OCI-LY7 (cell line): ENCODE measurements at regions not wholly inside any gene's neighbourhood (a gene's known extent, or its start where the extent isn't known, plus 50 kb on each side); places are given as distances from the start of the nearest gene placed in this dataset.

Source experiments
- BruUV-seq: library from RNA; stranded (reverse); fragments of 400-500 nt; replicated peaks from 2 replicates; lab custom pipeline; 2021; lab: Mats Ljungman, UMichigan
- CTCF ChIA-PET: fragments of 300-600 bp; sonication (Branson Sonifier 250); formaldehyde crosslinking; loops from one replicate; lab custom pipeline; 2022; ENCODE audit warnings: antibody characterized with exemption; ENCODE audit not compliant: unreplicated experiment; lab: Charles Lee
- POLR2A ChIA-PET: fragments of 300-600 bp; sonication (Branson Sonifier 250); formaldehyde crosslinking; loops from one replicate; lab custom pipeline; 2022; ENCODE audit warnings: antibody characterized with exemption; lab: Charles Lee
- DNase-seq: peaks from one replicate; pipeline ENCODE4 v3.0.0-alpha.2; 2015; ENCODE audit warnings: low spot score
- H2AFZ ChIP-seq: fragments of 200-600 bp; sonication (generic), shearing (Covaris generic); 2 replicates; pipeline ENCODE4 v1.6.1; 2014; ENCODE audit warnings: mild to moderate bottlenecking, antibody characterized with exemption, low read length, moderate library complexity
- H3K27ac ChIP-seq: fragments of 200-600 bp; sonication (generic); 2 replicates; pipeline ENCODE4 v1.5.1; 2014; ENCODE audit warnings: mixed run types, low read depth, mild to moderate bottlenecking, moderate library complexity, low read length, inconsistent platforms; ENCODE audit not compliant: poor library complexity, severe bottlenecking
- H3K36me3 ChIP-seq: fragments of 200-600 bp; sonication (generic); 2 replicates; pipeline ENCODE4 v1.6.1; 2014; ENCODE audit warnings: mild to moderate bottlenecking, antibody characterized with exemption, low read length, moderate library complexity, mixed read lengths; ENCODE audit not compliant: insufficient read depth
- H3K4me1 ChIP-seq: fragments of 200-600 bp; sonication (generic); 2 replicates; pipeline ENCODE4 v1.5.1; 2014; ENCODE audit warnings: mild to moderate bottlenecking, low read length; ENCODE audit not compliant: insufficient read depth, poor library complexity, severe bottlenecking
- H3K4me2 ChIP-seq: fragments of 200-600 bp; sonication (generic); 2 replicates; pipeline ENCODE4 v1.6.1; 2014; ENCODE audit warnings: mild to moderate bottlenecking, low read length
- H3K4me3 ChIP-seq: fragments of 200-600 bp; sonication (generic); 2 replicates; pipeline ENCODE4 v1.5.1; 2014; ENCODE audit warnings: mild to moderate bottlenecking, low read depth, low read length; ENCODE audit not compliant: poor library complexity, severe bottlenecking
- H3K79me2 ChIP-seq: fragments of 200-600 bp; sonication (generic); 2 replicates; pipeline ENCODE4 v1.6.1; 2016; ENCODE audit warnings: low read depth, mild to moderate bottlenecking, low read length, moderate library complexity, mixed read lengths; ENCODE audit not compliant: insufficient read depth
- H3K9me2 ChIP-seq: fragments of 200-600 bp; sonication (generic); 2 replicates; pipeline ENCODE4 v1.6.1; 2016; ENCODE audit warnings: mild to moderate bottlenecking, low read length, mixed read lengths; ENCODE audit not compliant: insufficient read depth
- H3K9me3 ChIP-seq: fragments of 200-600 bp; sonication (generic); 2 replicates; pipeline ENCODE4 v1.6.1; 2014; ENCODE audit warnings: mild to moderate bottlenecking, mixed run types, low read length, mixed read lengths
- H4K20me1 ChIP-seq: fragments of 200-600 bp; sonication (generic); 2 replicates; pipeline ENCODE4 v1.6.1; 2014; ENCODE audit warnings: mild to moderate bottlenecking, antibody characterized with exemption, low read length, moderate library complexity, mixed read lengths; ENCODE audit not compliant: insufficient read depth
- CTCF ChIP-seq: fragments of 200-600 bp; sonication (generic); conservative IDR thresholded peaks from 2 replicates; pipeline ENCODE4 v1.5.1; 2014; ENCODE audit warnings: mild to moderate bottlenecking, antibody characterized with exemption, low read length, moderate library complexity, mixed read lengths
- EZH2phosphoT487 ChIP-seq: fragments of 200-600 bp; sonication (generic); IDR thresholded peaks from 2 replicates; pipeline ENCODE4 v1.6.1; 2018; ENCODE audit warnings: low read depth, borderline replicate concordance, mild to moderate bottlenecking, mixed run types, antibody characterized with exemption, low read length, moderate library complexity, mixed read lengths
- intact Hi-C: fragments of 100-400 bp; cut with micrococcal nuclease; formaldehyde crosslinking; loops from one replicate; pipeline ENCODE4 v1.10.0; 2022; ENCODE audit not compliant: unreplicated experiment

GRCh38 chr2:150385211-150385610 lies 102.3 kb downstream of the RND3 start:
- Histone ChIP-seq H3K79me2 (no peaks in the 10 kb centered on the region), H3K4me3 (no peak overlapping the region), H3K4me2 (no peak overlapping the region), H3K36me3 (no peaks in the 10 kb centered on the region), H3K27ac (no peak overlapping the region), H3K4me1 (no peaks in the 10 kb centered on the region), H4K20me1 (no peaks in the 10 kb centered on the region), H2AFZ (no peak overlapping the region), H3K9me3 (no peaks in the 10 kb centered on the region), H3K9me2 (no peaks in the 10 kb centered on the region)
- DNase-seq = no peak
- TF ChIP-seq EZH2phosphoT487 = no peak
- TF ChIP-seq CTCF = no peak
- ChIA-PET POLR2A (interaction anchor here (0.6 to 0.8 kb wide), 2 partner anchors 651 to 860 kb away, joined by 3 read pairs; no protein-coding TSS in a partner anchor), CTCF (no interaction called here)
- BruUV-seq = no TSS peak
- intact Hi-C loops = no loop called here

- no peaks in the 10 kb centered on the region for H3K9me3 ChIP-seq
- H4K20me1 ChIP-seq = no peaks in the 10 kb centered on the region
- H3K79me2 ChIP-seq = no peaks in the 10 kb centered on the region
- H3K36me3 ChIP-seq = no peaks in the 10 kb centered on the region
- no peaks in the 10 kb centered on the region for H3K9me2 ChIP-seq
- H3K4me1 ChIP-seq = no peaks in the 10 kb centered on the region
- ChIA-PET CTCF (no interaction called here), POLR2A (interaction anchor here (0.6 kb wide), 1 partner anchor 22 kb away, joined by 4 read pairs; no protein-coding TSS in a partner anchor)
- H2AFZ ChIP-seq = no peak overlapping the region
- no peak for DNase-seq
- intact Hi-C loops = no loop called here
- no peak overlapping the region for H3K27ac ChIP-seq
- no TSS peak for BruUV-seq
- no peak overlapping the region for H3K4me2 ChIP-seq
- TF ChIP-seq EZH2phosphoT487 (no peak), CTCF (no peak)
- no peak overlapping the region for H3K4me3 ChIP-seq
These were observed 103.9 kb downstream of the RND3 start for GRCh38 chr2:150383587-150383986.

- H3K27ac ChIP-seq = no peak overlapping the region
- DNase-seq = no peak
- no peaks in the 10 kb centered on the region for H3K79me2 ChIP-seq
- no peak overlapping the region for H3K4me2 ChIP-seq
- POLR2A ChIA-PET = no interaction called here
- no peaks in the 10 kb centered on the region for H3K9me2 ChIP-seq
- no peak for TF ChIP-seq CTCF
- no peak for TF ChIP-seq EZH2phosphoT487
- no peaks in the 10 kb centered on the region for H4K20me1 ChIP-seq
- BruUV-seq = no TSS peak
- no peaks in the 10 kb centered on the region for H3K36me3 ChIP-seq
- no peaks in the 10 kb centered on the region for H3K4me1 ChIP-seq
- intact Hi-C loops = no loop called here
- CTCF ChIA-PET = no interaction called here
- H3K9me3 ChIP-seq = no peaks in the 10 kb centered on the region
- no peak overlapping the region for H2AFZ ChIP-seq
- no peak overlapping the region for H3K4me3 ChIP-seq
These were observed 108.3 kb downstream of the RND3 start for GRCh38 chr2:150379166-150379565.
